GM13977 (cell line): ENCODE measurements at regions not wholly inside any gene's neighbourhood (a gene's known extent, or its start where the extent isn't known, plus 50 kb on each side); places are given as distances from the start of the nearest gene placed in this dataset.

Source experiments
- DNase-seq: peaks from one replicate; pipeline ENCODE4 v3.0.0; 2012; ENCODE audit warnings: low spot score
- in situ Hi-C: fragments of 300-500 bp; cut with MboI; formaldehyde crosslinking; loops from one replicate; pipeline ENCODE4 v1.12.0; 2022; ENCODE audit warnings: low sequenced_read_pairs, low pct_unique_long_range_greater_than_20kb, mixed read lengths, inconsistent platforms; ENCODE audit not compliant: unreplicated experiment
- TF ChIP-seq, protein P1 (sequence below): IDR thresholded peaks from 2 replicates; pipeline ENCODE4 v1.5.1; 2012; ENCODE audit warnings: mild to moderate bottlenecking, control low read depth; ENCODE audit not compliant: insufficient read depth; ENCODE audit errors: extremely low read depth, missing control alignments

DNA sequence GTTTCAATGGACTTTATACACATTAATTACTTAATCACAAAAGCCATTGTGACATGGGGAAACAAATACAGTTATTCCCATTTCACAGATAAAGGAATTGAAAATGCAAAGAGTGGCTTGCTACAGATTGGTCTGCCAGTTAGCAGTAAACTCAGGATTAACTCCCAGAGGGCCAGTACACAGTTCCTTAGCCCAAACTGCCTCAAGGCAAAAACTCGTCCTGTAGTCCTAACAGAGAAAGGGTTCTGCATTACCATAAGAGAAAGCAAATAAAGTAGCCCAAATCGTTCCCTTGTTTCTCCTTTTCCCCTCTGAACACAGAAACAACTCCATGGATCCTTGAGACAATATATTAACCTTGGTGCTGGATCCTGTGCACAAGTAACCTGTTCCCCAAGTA, 274.4 kb downstream of the LRIG3 start:
- no peak for DNase-seq
- TF ChIP-seq, protein P1, sequence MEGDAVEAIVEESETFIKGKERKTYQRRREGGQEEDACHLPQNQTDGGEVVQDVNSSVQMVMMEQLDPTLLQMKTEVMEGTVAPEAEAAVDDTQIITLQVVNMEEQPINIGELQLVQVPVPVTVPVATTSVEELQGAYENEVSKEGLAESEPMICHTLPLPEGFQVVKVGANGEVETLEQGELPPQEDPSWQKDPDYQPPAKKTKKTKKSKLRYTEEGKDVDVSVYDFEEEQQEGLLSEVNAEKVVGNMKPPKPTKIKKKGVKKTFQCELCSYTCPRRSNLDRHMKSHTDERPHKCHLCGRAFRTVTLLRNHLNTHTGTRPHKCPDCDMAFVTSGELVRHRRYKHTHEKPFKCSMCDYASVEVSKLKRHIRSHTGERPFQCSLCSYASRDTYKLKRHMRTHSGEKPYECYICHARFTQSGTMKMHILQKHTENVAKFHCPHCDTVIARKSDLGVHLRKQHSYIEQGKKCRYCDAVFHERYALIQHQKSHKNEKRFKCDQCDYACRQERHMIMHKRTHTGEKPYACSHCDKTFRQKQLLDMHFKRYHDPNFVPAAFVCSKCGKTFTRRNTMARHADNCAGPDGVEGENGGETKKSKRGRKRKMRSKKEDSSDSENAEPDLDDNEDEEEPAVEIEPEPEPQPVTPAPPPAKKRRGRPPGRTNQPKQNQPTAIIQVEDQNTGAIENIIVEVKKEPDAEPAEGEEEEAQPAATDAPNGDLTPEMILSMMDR: no peak
- in situ Hi-C loops: no loop called here

GRCh38 chr12:58647495-58647894, 272.8 kb downstream of the LRIG3 start:
- in situ Hi-C loops: no loop called here
- TF ChIP-seq, protein P1: no peak
- DNase-seq: no peak

DNA sequence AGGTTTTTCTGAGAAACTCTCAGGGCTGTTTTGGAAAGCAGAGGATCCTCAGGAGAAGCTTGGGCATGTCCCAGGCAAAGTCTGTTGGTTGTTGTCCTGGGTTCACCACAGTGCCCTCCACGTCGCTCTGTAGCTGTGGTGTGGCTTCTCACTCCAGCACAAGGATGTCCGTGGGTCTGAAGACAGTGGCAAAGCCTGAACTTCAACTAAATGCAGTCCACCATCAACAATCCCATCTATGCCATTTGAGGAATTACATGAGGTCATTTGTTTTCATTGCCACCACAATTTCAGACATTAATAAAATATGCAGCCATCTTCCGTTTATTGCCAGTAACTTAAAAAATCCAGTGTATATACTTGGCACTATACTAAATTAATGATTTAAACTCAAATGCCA, 272.1 kb downstream of the LRIG3 start:
- TF ChIP-seq, protein P1: no peak

DNA sequence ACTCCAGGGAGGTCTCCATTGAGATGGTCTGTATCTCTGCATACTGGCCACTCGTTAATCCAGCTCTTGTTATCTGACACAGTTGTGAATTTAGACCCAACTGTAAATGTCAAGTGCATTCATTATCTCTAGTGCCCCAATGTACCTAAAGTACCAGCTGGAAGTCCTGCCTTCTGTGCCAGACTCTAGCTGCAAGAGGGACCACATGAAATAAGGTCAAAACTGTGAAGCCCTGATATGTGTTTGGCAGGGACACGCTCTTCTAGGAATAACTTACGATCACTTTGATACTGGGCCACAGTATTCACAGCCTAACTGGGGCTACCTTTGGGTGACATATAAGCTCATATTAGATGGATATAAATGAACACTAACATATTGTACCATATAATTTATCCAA, 268.5 kb downstream of the LRIG3 start:
- TF ChIP-seq, protein P1: no peak
- DNase-seq: no peak
- in situ Hi-C loops: no loop called here

More for the DNA sequence above, 272.1 kb downstream of the LRIG3 start:
- no peak for DNase-seq
- in situ Hi-C loops: no loop called here

- TF ChIP-seq, protein P1: no peak
- no peak for DNase-seq
- in situ Hi-C loops: no loop called here
Measured at GRCh38 chr12:58654021-58654420, 266.3 kb downstream of the LRIG3 start.

DNA sequence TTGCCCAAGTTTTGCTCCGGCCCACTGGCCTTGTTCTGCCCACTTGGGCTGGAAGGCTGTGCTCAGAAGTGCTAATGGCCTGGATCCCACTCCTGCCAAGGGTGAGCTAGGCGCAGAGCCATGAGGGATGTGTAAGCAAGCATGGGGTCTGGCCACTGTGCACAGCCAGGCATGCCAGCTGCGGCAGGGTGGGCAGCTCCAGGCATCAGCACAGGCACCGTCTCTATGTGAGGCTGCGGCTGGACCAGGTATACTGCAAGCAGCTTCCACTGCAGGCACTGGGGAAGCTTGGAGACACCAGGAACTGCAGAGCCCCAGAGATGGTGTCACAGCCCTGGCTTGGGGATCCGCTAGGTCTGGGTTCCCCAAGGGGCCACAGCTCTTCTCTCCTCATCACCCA, 264.9 kb downstream of the LRIG3 start:
- DNase-seq: no peak
- in situ Hi-C loops: no loop called here
- TF ChIP-seq, protein P1: no peak
